IMR-90 (cell line): ENCODE measurements at regions not wholly inside any gene's neighbourhood (a gene's known extent, or its start where the extent isn't known, plus 50 kb on each side); places are given as distances from the start of the nearest gene placed in this dataset.
A peak's percentile ranks its signal among the peaks of the same experiment; 100 is the strongest.

Source experiments
- ATAC-seq: fragments of 200-7000 bp; cut with Tn5 transposase; 2 replicates; pipeline ENCODE4 v1.9.1; 2020; ENCODE audit warnings: low read depth, mild to moderate bottlenecking, moderate library complexity
- BruUV-seq: library from RNA; stranded (reverse); fragments of 400-500 nt; replicated peaks from 2 replicates; lab custom pipeline; 2021; lab: Mats Ljungman, UMichigan
- CTCF ChIA-PET: fragments of 300-600 bp; formaldehyde crosslinking; extraction: SDS; loops from one replicate; lab custom pipeline; 2021; ENCODE audit warnings: antibody characterized with exemption; lab: Yijun Ruan, JAX
- POLR2A ChIA-PET: fragments of 300-600 bp; sonication (Branson Sonifier 250); formaldehyde crosslinking; loops from one replicate; lab custom pipeline; 2022; ENCODE audit warnings: antibody characterized with exemption; ENCODE audit not compliant: unreplicated experiment; lab: Charles Lee
- DNase-seq: peaks from one replicate; pipeline ENCODE4 v3.0.0; 2013
- H2AFZ ChIP-seq: replicated peaks from 2 replicates; pipeline ENCODE3; 2013; ENCODE audit warnings: low read length, mild to moderate bottlenecking; ENCODE audit not compliant: poor library complexity
- H2AK5ac ChIP-seq: 2 replicates; pipeline ENCODE4 v1.6.1; 2013; ENCODE audit warnings: low read depth, low read length, inconsistent platforms
- H2AK9ac ChIP-seq: replicated peaks from 2 replicates; pipeline ENCODE3; 2013; ENCODE audit warnings: mild to moderate bottlenecking, low read depth, low read length, moderate library complexity; ENCODE audit not compliant: poor library complexity
- H2BK120ac ChIP-seq: 2 replicates; pipeline ENCODE4 v1.6.1; 2013; ENCODE audit warnings: low read depth, low read length, inconsistent platforms
- H2BK15ac ChIP-seq: 3 replicates; pipeline ENCODE4 v1.6.1; 2013; ENCODE audit warnings: low read depth, low read length, inconsistent platforms
- H2BK20ac ChIP-seq: 2 replicates; pipeline ENCODE4 v1.6.1; 2013; ENCODE audit warnings: low read depth, mild to moderate bottlenecking, inconsistent platforms, low read length, moderate library complexity
- H2BK5ac ChIP-seq: 2 replicates; pipeline ENCODE4 v1.6.1; 2013; ENCODE audit warnings: mild to moderate bottlenecking, low read depth, low read length, inconsistent platforms; ENCODE audit not compliant: poor library complexity, severe bottlenecking
- H3K14ac ChIP-seq: replicated peaks from 2 replicates; pipeline ENCODE4 v1.6.1; 2013; ENCODE audit warnings: low read depth, low read length, inconsistent platforms
- H3K18ac ChIP-seq: 2 replicates; pipeline ENCODE4 v1.6.1; 2013; ENCODE audit warnings: low read depth, low read length, control low read depth
- H3K23ac ChIP-seq: 2 replicates; pipeline ENCODE4 v1.6.1; 2013; ENCODE audit warnings: low read depth, low read length, inconsistent platforms
- H3K27ac ChIP-seq: 2 replicates; pipeline ENCODE4 v1.5.1; 2013; ENCODE audit warnings: mild to moderate bottlenecking, control low read depth, low read length; ENCODE audit not compliant: insufficient read depth
- H3K27me3 ChIP-seq: 2 replicates; pipeline ENCODE4 v1.6.1; 2013; ENCODE audit warnings: low read length; ENCODE audit not compliant: control insufficient read depth, insufficient read depth
- H3K36me3 ChIP-seq: 2 replicates; pipeline ENCODE4 v1.6.1; 2013; ENCODE audit warnings: low read length, mixed read lengths; ENCODE audit not compliant: control insufficient read depth, insufficient read depth
- H3K4ac ChIP-seq: 2 replicates; pipeline ENCODE4 v1.6.1; 2013; ENCODE audit warnings: low read depth, low read length, inconsistent platforms
- H3K4me1 ChIP-seq: 2 replicates; pipeline ENCODE4 v1.6.1; 2013; ENCODE audit warnings: low read length, mixed read lengths; ENCODE audit not compliant: control insufficient read depth, insufficient read depth
- H3K4me2 ChIP-seq: 2 replicates; pipeline ENCODE4 v1.6.1; 2013; ENCODE audit warnings: low read depth, mild to moderate bottlenecking, control low read depth, low read length, moderate library complexity
- H3K4me3 ChIP-seq: 2 replicates; pipeline ENCODE4 v1.5.1; 2013; ENCODE audit warnings: low read depth, mild to moderate bottlenecking, control low read depth, low read length, moderate library complexity; ENCODE audit not compliant: insufficient read depth
- H3K56ac ChIP-seq: 2 replicates; pipeline ENCODE4 v1.6.1; 2013; ENCODE audit warnings: low read length, inconsistent platforms; ENCODE audit not compliant: insufficient read depth; ENCODE audit errors: extremely low read depth
- H3K79me1 ChIP-seq, 2 experiments: 2 replicates each; pipeline ENCODE4 v1.6.1; 2013; ENCODE audit warnings: low read length in 2 of 2, inconsistent platforms in 1 of 2, low read depth in 1 of 2
- H3K9ac ChIP-seq: 2 replicates; pipeline ENCODE4 v1.6.1; 2013; ENCODE audit warnings: low read depth, low read length, control low read depth
- H3K9me1 ChIP-seq: 2 replicates; pipeline ENCODE4 v1.6.1; 2013; ENCODE audit warnings: low read length, inconsistent platforms; ENCODE audit not compliant: insufficient read depth
- H3K9me3 ChIP-seq: 2 replicates; pipeline ENCODE4 v1.6.1; 2013; ENCODE audit warnings: low read length; ENCODE audit not compliant: control insufficient read depth, insufficient read depth
- H4K20me1 ChIP-seq: 2 replicates; pipeline ENCODE4 v1.6.1; 2013; ENCODE audit warnings: low read length, inconsistent platforms; ENCODE audit not compliant: insufficient read depth
- H4K5ac ChIP-seq: 2 replicates; pipeline ENCODE4 v1.6.1; 2013; ENCODE audit warnings: mild to moderate bottlenecking, low read depth, low read length, control low read depth
- H4K8ac ChIP-seq, 2 experiments: 2 replicates each; pipeline ENCODE4 v1.6.1; 2013; ENCODE audit warnings: low read depth in 2 of 2, low read length in 2 of 2, control low read depth in 1 of 2, inconsistent platforms in 1 of 2
- H4K91ac ChIP-seq: 2 replicates; pipeline ENCODE4 v1.6.1; 2013; ENCODE audit warnings: low read depth, low read length, inconsistent platforms; ENCODE audit not compliant: insufficient read depth
- CEBPB ChIP-seq: IDR thresholded peaks from 2 replicates; pipeline ENCODE4 v1.6.1; 2012; ENCODE audit warnings: low read depth, low read length, improper control_type of control experiment
- CTCF ChIP-seq: conservative IDR thresholded peaks from 2 replicates; pipeline ENCODE4 v1.5.1; 2012; ENCODE audit warnings: mild to moderate bottlenecking, low read depth, low read length, improper control_type of control experiment
- WGBS, 2 experiments: methylation state at CpG; one replicate each; pipeline versions ENCODE4 v1.1.5 to v1.1.7; 2013; ENCODE audit warnings: missing lambda C conversion rate in 2 of 2; ENCODE audit not compliant: insufficient read length in 1 of 2; ENCODE audit errors: extremely low coverage in 2 of 2; 5-methylcytosine and 5-hydroxymethylcytosine counted together
- dilution Hi-C: fragments of 300-500 bp; cut with HindIII; formaldehyde crosslinking; loops from one replicate; pipeline ENCODE4 v1.14.3; 2018; ENCODE audit warnings: low sequenced_read_pairs; ENCODE audit not compliant: unreplicated experiment
- in situ Hi-C: fragments of 300-500 bp; cut with MboI; formaldehyde crosslinking; loops from 3 replicates; pipeline ENCODE4 v1.14.3; 2019; ENCODE audit warnings: low sequenced_read_pairs, inconsistent platforms, mixed read lengths
- intact Hi-C: fragments of 100-400 bp; cut with micrococcal nuclease; formaldehyde crosslinking; loops from 2 replicates; pipeline ENCODE4 v1.10.0; 2022

- H3K56ac ChIP-seq, result no peak overlapping the region
- ChIA-PET CTCF (interaction anchor here (1.1 kb wide), 1 partner anchor 9 kb away, joined by 5 read pairs; no protein-coding TSS in a partner anchor), POLR2A (no interaction called here)
- intact Hi-C loops (no loop called here), in situ Hi-C loops (no loop called here), dilution Hi-C loops (no loop called here)
- H2BK120ac ChIP-seq, result no peak overlapping the region
- H2AFZ ChIP-seq, result peak overlapping the region; percentile 54
- no peak overlapping the region for H4K8ac ChIP-seq
- no peak overlapping the region for H3K9ac ChIP-seq
- ATAC-seq (peak; percentile 35), DNase-seq (peak; percentile 17)
- no peaks in the 10 kb centered on the region for H3K79me1 ChIP-seq
- H3K4me2 ChIP-seq, result no peak overlapping the region
- no peaks in the 10 kb centered on the region for H3K4me1 ChIP-seq
- no peak overlapping the region for H2AK9ac ChIP-seq
- H3K23ac ChIP-seq, result no peak overlapping the region
- H3K27ac ChIP-seq, result no peak overlapping the region
- H3K9me3 ChIP-seq, result no peaks in the 10 kb centered on the region
- no peaks in the 10 kb centered on the region for H3K36me3 ChIP-seq
- no peak overlapping the region for H4K5ac ChIP-seq
- no peak overlapping the region for H2AK5ac ChIP-seq
- H2BK15ac ChIP-seq, result no peak overlapping the region
- H3K4ac ChIP-seq, result no peak overlapping the region
- no peaks in the 10 kb centered on the region for H4K20me1 ChIP-seq
- TF ChIP-seq CTCF, result no peak
- peak; percentile 31; the same call in 1 of the 2 replicates for TF ChIP-seq CEBPB
- H3K27me3 ChIP-seq, result no peaks in the 10 kb centered on the region
- H3K4me3 ChIP-seq, result no peak overlapping the region
- H4K91ac ChIP-seq, result no peak overlapping the region
- H2BK5ac ChIP-seq, result no peak overlapping the region
- H3K9me1 ChIP-seq, result no peaks in the 10 kb centered on the region
- no peak overlapping the region for H3K18ac ChIP-seq
- 70% methylated on average over 3 of the region's 4 CpGs; no CpG with 5 or more reads in 1 of the 2 experiments for WGBS, 2 experiments
- H3K14ac ChIP-seq, result no peak overlapping the region
- no peak overlapping the region for H2BK20ac ChIP-seq
- no TSS peak for BruUV-seq
Observed at GRCh38 chr14:30129807-30130206, 202.2 kb upstream of the PRKD1 start.
